D721Med (cell line): ENCODE measurements at regions not wholly inside any gene's neighbourhood (a gene's known extent, or its start where the extent isn't known, plus 50 kb on each side); places are given as distances from the start of the nearest gene placed in this dataset.

Source experiments
- DNase-seq: peaks from one replicate; pipeline ENCODE4 v3.0.0; 2011; ENCODE audit warnings: low spot score; ENCODE audit not compliant: insufficient read length
- FAIRE-seq: peaks from 2 replicates; lab custom pipeline; 2011; peaks lifted over from hg19 to GRCh38; lab: Jason Lieb, UNC
- TF ChIP-seq, protein P1 (sequence below): IDR thresholded peaks from 2 replicates; pipeline ENCODE4 v1.5.1; 2012; ENCODE audit warnings: mild to moderate bottlenecking, control low read depth; ENCODE audit not compliant: insufficient read depth; ENCODE audit errors: missing control alignments

GRCh38 chr12:58367041-58367440, 425.7 kb downstream of the ATP23 start:
- no peak for DNase-seq

GRCh38 chr12:58368001-58368400, 426.6 kb downstream of the ATP23 start:
- DNase-seq (no peak), FAIRE-seq (no peak)
- TF ChIP-seq, protein P1, sequence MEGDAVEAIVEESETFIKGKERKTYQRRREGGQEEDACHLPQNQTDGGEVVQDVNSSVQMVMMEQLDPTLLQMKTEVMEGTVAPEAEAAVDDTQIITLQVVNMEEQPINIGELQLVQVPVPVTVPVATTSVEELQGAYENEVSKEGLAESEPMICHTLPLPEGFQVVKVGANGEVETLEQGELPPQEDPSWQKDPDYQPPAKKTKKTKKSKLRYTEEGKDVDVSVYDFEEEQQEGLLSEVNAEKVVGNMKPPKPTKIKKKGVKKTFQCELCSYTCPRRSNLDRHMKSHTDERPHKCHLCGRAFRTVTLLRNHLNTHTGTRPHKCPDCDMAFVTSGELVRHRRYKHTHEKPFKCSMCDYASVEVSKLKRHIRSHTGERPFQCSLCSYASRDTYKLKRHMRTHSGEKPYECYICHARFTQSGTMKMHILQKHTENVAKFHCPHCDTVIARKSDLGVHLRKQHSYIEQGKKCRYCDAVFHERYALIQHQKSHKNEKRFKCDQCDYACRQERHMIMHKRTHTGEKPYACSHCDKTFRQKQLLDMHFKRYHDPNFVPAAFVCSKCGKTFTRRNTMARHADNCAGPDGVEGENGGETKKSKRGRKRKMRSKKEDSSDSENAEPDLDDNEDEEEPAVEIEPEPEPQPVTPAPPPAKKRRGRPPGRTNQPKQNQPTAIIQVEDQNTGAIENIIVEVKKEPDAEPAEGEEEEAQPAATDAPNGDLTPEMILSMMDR = no peak

More at GRCh38 chr12:58367041-58367440, 425.7 kb downstream of the ATP23 start:
- TF ChIP-seq, protein P1 = no peak
- no peak for FAIRE-seq

- DNase-seq (no peak), FAIRE-seq (no peak)
- TF ChIP-seq, protein P1 = no peak
These were observed 428.2 kb downstream of the ATP23 start for GRCh38 chr12:58369576-58369975.

DNA sequence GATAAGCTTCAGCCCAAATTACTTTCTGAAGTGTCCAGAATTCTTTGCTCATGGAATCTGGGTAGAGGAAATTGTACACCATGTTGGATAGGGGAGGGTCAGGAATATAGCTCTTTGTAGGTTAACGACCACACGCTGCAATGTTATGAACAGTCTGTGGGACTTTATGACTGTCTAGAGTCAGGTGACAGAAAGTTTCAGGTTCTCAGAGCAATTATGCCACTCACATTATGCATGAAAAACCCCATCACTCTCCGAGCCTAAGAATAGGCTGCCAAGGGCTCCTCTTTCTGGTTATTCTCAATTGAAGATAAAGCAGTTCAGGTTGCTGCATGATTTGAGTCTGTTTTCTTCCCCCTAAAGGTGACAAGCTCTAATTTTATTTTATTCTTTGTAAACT, 430.9 kb downstream of the ATP23 start:
- FAIRE-seq = no peak
- no peak for DNase-seq
- TF ChIP-seq, protein P1 = no peak

DNA sequence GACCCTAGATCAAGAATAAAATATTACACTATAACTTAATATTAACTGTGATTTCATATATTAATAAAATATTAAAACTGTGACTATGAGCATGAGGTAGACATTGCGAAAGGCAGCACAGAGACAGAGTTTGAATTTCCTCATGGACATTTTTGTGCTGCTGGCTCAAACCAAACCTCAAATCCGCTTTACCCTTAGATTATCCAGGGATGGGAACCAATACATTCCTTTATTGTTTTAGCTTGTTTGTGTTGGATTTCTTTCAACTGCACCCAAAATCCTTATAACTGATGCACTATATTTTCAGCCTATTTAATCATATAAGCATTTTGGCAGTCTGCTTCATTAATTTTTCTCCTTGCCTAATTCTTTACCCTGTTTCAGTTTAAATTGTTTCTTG, 436.7 kb downstream of the ATP23 start:
- no peak for FAIRE-seq
- DNase-seq = no peak
- TF ChIP-seq, protein P1 = no peak

DNA sequence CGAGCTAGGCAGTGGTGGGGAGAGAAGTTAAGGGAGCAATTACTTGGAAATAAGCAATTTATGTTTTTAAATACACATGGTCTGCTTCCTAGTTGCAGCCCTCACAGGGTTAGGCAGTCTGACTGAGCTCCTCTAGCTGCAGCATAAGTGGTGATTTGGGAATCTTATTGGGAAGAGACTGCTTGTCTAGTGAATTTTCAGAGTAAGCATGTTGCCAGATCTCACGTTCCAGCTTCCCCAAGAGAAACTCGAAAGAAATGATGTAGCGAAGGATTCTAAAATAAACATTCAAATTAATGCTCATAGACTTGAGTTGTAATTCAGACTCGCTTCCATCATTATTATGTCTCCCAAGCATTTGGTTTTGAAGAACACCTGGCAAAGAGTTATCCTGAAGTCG, 440.2 kb downstream of the ATP23 start:
- DNase-seq (no peak), FAIRE-seq (no peak)
- TF ChIP-seq, protein P1 = no peak

DNA sequence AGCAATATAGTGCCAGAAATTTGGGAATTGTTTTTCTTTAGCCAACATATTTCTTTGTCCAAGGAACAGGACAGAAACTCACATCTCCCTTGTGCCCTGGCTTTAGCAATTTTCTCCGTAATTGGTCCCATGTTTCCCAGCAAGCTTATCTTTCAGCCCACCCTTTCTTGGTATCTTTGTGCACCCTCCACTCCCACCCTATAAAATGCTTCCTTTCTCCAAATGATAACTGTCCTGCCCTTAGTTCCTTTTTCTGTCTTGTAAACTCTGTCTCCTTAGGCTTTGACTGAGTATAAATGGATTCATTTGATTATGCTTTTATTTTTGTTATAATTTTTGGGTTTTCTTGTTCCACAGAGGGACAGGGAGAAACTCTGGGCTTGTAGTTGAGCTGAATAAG, 442.8 kb downstream of the ATP23 start:
- FAIRE-seq (no peak), DNase-seq (no peak)
- TF ChIP-seq, protein P1 = no peak
